ENCODE measurements at regions not wholly inside any gene's neighbourhood (a gene's known extent, or its start where the extent isn't known, plus 50 kb on each side); places are given as distances from the start of the nearest gene placed in this dataset.

- Histone ChIP-seq H3K27me3 (no peaks in the 10 kb centered on the region), H3K4me1 (no peaks in the 10 kb centered on the region), H3K9ac (no peak overlapping the region), H3K9me3 (replicated peaks in 1 of 11) (no peaks in the 10 kb centered on the region), H3K4me2 (no peak overlapping the region), H4K20me1 (no peaks in the 10 kb centered on the region), H3K4me3 (no peak overlapping the region), H3K27ac (no peak overlapping the region), H3K36me3 (no peaks in the 10 kb centered on the region)
- no peak for TF ChIP-seq Cebpa-rat (IDR thresholded peaks at IDR 0.05)
Measured at GRCh38 chr7:32360127-32360526, 130.1 kb downstream of the LSM5 start.

- no peak overlapping the region for H3K4me3 ChIP-seq
- no peak overlapping the region for H3K4me2 ChIP-seq
- H3K4me1 ChIP-seq, result no peaks in the 10 kb centered on the region
- no peaks in the 10 kb centered on the region for H3K9me3 ChIP-seq (replicated peaks in 1 of 11)
- H3K27me3 ChIP-seq, result no peaks in the 10 kb centered on the region
- no peaks in the 10 kb centered on the region for H3K36me3 ChIP-seq
- TF ChIP-seq Cebpa-rat (IDR thresholded peaks at IDR 0.05), result no peak
- H3K27ac ChIP-seq, result no peak overlapping the region
- no peak overlapping the region for H3K9ac ChIP-seq
- H4K20me1 ChIP-seq, result no peaks in the 10 kb centered on the region
Measured at GRCh38 chr7:32357535-32358277, 132.5 kb downstream of the LSM5 start.

GRCh38 chr7:32347244-32347828, 142.8 kb downstream of the LSM5 start:
- no peaks in the 10 kb centered on the region for H4K20me1 ChIP-seq
- no peak overlapping the region for H3K4me3 ChIP-seq
- no peaks in the 10 kb centered on the region for H3K4me1 ChIP-seq
- no peak for TF ChIP-seq Cebpa-rat (IDR thresholded peaks at IDR 0.05)
- no peak overlapping the region for H3K9ac ChIP-seq
- no peaks in the 10 kb centered on the region for H3K36me3 ChIP-seq
- no peaks in the 10 kb centered on the region for H3K9me3 ChIP-seq (replicated peaks in 1 of 11)
- H3K27me3 ChIP-seq, result no peaks in the 10 kb centered on the region
- H3K27ac ChIP-seq, result no peak overlapping the region
- H3K4me2 ChIP-seq, result no peak overlapping the region

GRCh38 chr7:32346253-32346652, 143.9 kb downstream of the LSM5 start:
- H3K36me3 ChIP-seq, result no peaks in the 10 kb centered on the region
- no peak overlapping the region for H3K9ac ChIP-seq
- H3K4me1 ChIP-seq, result no peaks in the 10 kb centered on the region
- H3K9me3 ChIP-seq (replicated peaks in 1 of 11), result no peaks in the 10 kb centered on the region
- H3K4me3 ChIP-seq, result no peak overlapping the region
- H3K27me3 ChIP-seq, result no peaks in the 10 kb centered on the region
- no peaks in the 10 kb centered on the region for H4K20me1 ChIP-seq
- TF ChIP-seq Cebpa-rat (IDR thresholded peaks at IDR 0.05), result no peak
- no peak overlapping the region for H3K27ac ChIP-seq
- no peak overlapping the region for H3K4me2 ChIP-seq

- Histone ChIP-seq H3K27ac (no peak overlapping the region), H3K4me3 (no peak overlapping the region), H3K4me1 (peaks cover 0 to 5% (median 0%) of the 10 kb centered on the region in 10 experiments; a peak in 2 of 20 replicates), H3K4me2 (no peak overlapping the region), H3K27me3 (no peaks in the 10 kb centered on the region), H3K9ac (no peak overlapping the region), H3K9me3 (replicated peaks in 1 of 11) (peaks cover 7 to 14% (median 11%) of the 10 kb centered on the region in 11 experiments), H3K36me3 (no peaks in the 10 kb centered on the region), H4K20me1 (no peaks in the 10 kb centered on the region)
- no peak for TF ChIP-seq Cebpa-rat (IDR thresholded peaks at IDR 0.05)
Measured at GRCh38 chr7:32336726-32337125, 153.5 kb downstream of the LSM5 start.

DNA sequence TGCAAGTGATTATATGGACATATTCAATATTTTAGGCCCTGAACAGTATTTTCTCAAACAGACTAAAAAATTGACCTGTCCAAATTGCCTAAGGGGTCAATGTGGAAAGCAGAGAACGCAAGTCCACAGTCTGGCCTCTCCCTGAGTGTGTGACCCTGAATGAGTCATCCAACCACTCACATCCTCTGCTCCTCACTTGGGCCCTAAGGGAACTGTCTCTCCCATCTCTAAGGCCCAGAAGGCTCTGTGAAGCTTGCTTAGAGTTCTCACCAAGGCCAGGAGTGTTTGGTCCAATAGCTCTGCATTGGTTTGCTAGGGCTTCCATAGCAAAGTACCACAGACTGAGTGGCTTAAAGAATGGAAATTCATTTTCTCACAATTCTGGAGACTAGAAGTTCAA, 155.1 kb downstream of the LSM5 start:
- 0 out of 22 replicates have a peak overlapping the region, but pooled peaks of 1 of the 11 experiments have one; percentile 14 for H3K4me2 ChIP-seq
- TF ChIP-seq Cebpa-rat (IDR thresholded peaks at IDR 0.05), result no peak
- H3K9ac ChIP-seq, result no peak overlapping the region
- no peak overlapping the region for H3K27ac ChIP-seq
- no peaks in the 10 kb centered on the region for H3K36me3 ChIP-seq
- H3K4me1 ChIP-seq, result peaks cover 0 to 5% (median 0%) of the 10 kb centered on the region in 10 experiments; a peak in 2 of 20 replicates
- peaks cover 15 to 24% (median 20%) of the 10 kb centered on the region in 11 experiments for H3K9me3 ChIP-seq (replicated peaks in 1 of 11)
- H3K27me3 ChIP-seq, result no peaks in the 10 kb centered on the region
- H4K20me1 ChIP-seq, result no peaks in the 10 kb centered on the region
- H3K4me3 ChIP-seq, result no peak overlapping the region

DNA sequence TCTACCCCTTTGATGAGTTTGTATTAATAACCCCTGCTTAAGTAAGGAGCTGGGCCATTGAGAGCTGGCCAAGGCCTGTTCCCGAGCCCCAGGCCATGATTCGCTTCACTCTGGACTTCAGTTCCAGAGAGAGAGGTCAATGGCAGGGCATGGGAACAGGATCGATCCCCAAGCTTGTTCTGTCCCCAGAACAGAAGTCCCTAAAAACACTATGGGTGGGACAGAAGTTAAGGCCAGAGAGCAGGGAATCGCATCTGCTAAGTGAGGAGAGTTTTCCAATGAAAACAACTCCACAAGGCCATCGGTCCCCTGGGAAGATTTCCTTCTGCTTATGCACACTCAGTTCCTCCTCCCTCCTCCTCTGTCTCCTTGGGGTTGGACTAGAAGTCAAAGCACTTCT, 159.6 kb downstream of the LSM5 start:
- Histone ChIP-seq H3K4me1 (peaks cover 0 to 5% (median 0%) of the 10 kb centered on the region in 10 experiments; a peak in 2 of 20 replicates), H4K20me1 (no peaks in the 10 kb centered on the region), H3K9me3 (replicated peaks in 1 of 11) (peaks cover 15 to 24% (median 20%) of the 10 kb centered on the region in 11 experiments), H3K27ac (no peak overlapping the region), H3K9ac (no peak overlapping the region), H3K4me3 (no peak overlapping the region), H3K4me2 (no peak overlapping the region), H3K36me3 (no peaks in the 10 kb centered on the region), H3K27me3 (no peaks in the 10 kb centered on the region)
- no peak for TF ChIP-seq Cebpa-rat (IDR thresholded peaks at IDR 0.05)

DNA sequence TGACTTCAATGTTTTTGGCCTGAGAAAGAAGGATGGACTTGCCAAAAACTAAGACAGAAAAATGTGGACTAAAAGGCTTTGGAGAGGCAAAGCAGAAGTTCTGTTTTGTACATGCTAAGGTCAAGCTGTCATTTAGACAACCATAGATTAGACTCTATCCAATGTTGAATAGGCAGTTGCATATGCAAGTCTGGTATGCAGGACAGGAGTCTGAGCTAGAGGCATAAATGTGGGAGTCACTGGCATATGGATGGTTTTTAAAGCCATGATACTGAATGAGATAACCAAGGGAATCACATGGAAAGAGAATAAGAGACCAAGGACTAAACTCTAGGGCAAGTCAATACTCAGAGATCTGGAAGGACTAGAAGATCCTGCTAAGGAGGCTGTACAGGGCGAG, 164.1 kb downstream of the LSM5 start:
- H3K9me3 ChIP-seq (replicated peaks in 1 of 11), result peaks cover 0 to 6% (median 2%) of the 10 kb centered on the region in 11 experiments; a peak in 12 of 22 replicates
- H3K4me3 ChIP-seq, result no peak overlapping the region
- TF ChIP-seq Cebpa-rat (IDR thresholded peaks at IDR 0.05), result no peak
- no peak overlapping the region for H3K9ac ChIP-seq
- H4K20me1 ChIP-seq, result no peaks in the 10 kb centered on the region
- H3K27ac ChIP-seq, result no peak overlapping the region
- H3K36me3 ChIP-seq, result no peaks in the 10 kb centered on the region
- no peaks in the 10 kb centered on the region for H3K27me3 ChIP-seq
- H3K4me1 ChIP-seq, result no peaks in the 10 kb centered on the region
- H3K4me2 ChIP-seq, result no peak overlapping the region

- Histone ChIP-seq H3K27me3 (no peaks in the 10 kb centered on the region), H4K20me1 (no peaks in the 10 kb centered on the region), H3K4me2 (no peak overlapping the region), H3K36me3 (no peaks in the 10 kb centered on the region), H3K27ac (no peak overlapping the region), H3K9ac (no peak overlapping the region), H3K9me3 (replicated peaks in 1 of 11) (no peaks in the 10 kb centered on the region), H3K4me1 (no peaks in the 10 kb centered on the region), H3K4me3 (no peak overlapping the region)
- TF ChIP-seq Cebpa-rat (IDR thresholded peaks at IDR 0.05), result no peak
Measured at GRCh38 chr7:32323712-32324111, 166.5 kb downstream of the LSM5 start.

- Histone ChIP-seq H3K4me1 (no peaks in the 10 kb centered on the region), H3K27me3 (no peaks in the 10 kb centered on the region), H3K9ac (no peak overlapping the region), H3K4me2 (no peak overlapping the region), H3K36me3 (no peaks in the 10 kb centered on the region), H3K9me3 (replicated peaks in 1 of 11) (no peaks in the 10 kb centered on the region), H3K27ac (no peak overlapping the region), H4K20me1 (no peaks in the 10 kb centered on the region), H3K4me3 (no peak overlapping the region)
- TF ChIP-seq Cebpa-rat (IDR thresholded peaks at IDR 0.05), result no peak
Measured at GRCh38 chr7:32319012-32319382, 171.2 kb downstream of the LSM5 start.

All from BLaER1 treated with 17β-estradiol and CSF1 and Interleukin-3, amounts not matched to agents 10 nM and 100 nM (cell line).